HG03469 (cell line): ENCODE measurements at regions not wholly inside any gene's neighbourhood (a gene's known extent, or its start where the extent isn't known, plus 50 kb on each side); places are given as distances from the start of the nearest gene placed in this dataset.

Source experiments
- ATAC-seq: cut with Tn5 transposase; IDR thresholded peaks from one replicate; pipeline ENCODE4 v1.9.1; 2021; ENCODE audit warnings: mild to moderate bottlenecking, moderate library complexity, moderate number of reproducible peaks; ENCODE audit not compliant: unreplicated experiment

GRCh38 chr6:54632984-54633565 is 213.5 kb upstream of the FAM83B start:
- ATAC-seq, result no peak

GRCh38 chr6:54633601-54634000 is 213.0 kb upstream of the FAM83B start:
- no peak for ATAC-seq

GRCh38 chr6:54640911-54641310 is 205.7 kb upstream of the FAM83B start:
- no peak for ATAC-seq

DNA sequence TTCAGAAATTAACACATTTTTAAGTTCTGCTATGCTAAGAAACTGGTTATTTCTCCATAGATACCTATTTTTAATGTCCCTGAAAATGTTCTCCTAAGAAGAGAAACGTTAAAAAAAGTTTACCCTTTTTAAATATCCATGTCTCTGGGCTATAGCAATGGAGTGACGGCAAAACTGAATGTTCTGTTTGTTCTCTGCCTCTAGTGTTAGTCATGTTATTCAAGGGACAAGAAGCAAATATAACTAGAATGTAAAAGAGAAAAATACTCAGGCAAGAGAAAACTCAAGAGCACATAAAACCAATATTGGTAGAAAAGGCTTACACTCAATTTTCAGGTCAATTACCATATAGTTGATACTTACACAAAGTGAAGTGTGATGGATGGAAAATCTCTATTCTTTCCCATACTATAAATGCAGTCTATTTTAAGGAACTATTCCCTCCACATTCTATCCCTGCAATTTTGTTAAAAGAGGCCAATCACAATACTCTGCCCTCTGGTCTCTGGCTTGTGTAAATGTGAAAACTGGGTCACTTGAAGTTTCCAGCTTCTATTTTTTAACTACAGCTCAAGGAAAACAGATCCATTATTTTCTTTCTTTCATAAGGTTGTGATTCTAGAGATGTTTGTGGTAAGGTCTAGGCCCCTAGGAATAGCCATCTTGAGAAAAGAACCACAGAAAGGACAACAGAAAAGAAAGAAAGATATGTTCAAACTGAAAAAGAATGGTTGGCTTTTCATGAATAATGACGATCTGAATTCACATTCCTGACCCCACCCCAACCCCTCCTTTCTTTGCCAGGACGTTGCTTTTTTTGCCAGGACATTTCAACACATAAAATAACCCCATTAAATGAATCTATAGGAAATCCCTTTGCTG is 200.3 kb upstream of the FAM83B start:
- ATAC-seq, result no peak

DNA sequence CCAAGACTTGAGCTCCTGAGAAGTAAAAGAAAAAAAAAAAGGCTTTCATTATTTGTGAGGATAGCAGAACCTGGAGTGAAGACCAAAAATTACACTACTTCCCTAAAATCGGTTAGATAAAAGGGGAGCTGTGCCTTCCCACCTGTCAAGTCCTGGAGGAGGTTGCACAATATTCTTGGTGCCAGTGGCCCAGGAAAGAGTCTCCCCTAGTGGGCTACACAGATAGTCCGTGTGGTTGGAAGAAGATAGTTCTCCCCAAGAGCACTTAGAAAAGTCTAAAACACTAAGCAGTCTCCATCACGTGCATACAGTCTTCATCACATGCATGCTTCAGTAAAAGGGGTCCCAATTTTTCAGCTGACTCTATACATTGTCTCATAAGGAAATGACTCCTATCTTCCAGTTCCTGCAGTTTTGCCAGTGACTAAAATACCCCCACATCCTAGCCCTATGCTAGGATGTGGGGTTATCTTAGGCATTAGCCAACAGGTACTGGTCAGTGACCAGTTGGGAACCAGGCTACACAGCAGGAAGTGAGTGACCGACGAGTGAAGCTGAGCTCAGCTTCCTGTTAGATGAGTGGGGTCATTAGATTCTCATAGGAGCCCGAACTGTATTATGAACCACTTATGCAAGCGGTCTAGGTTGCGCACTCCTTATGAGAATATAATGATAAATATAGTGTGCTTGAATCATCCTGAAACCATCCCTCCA is 199.5 kb upstream of the FAM83B start:
- ATAC-seq, result no peak

- ATAC-seq, result no peak
Observed at GRCh38 chr6:54654381-54654780, 192.2 kb upstream of the FAM83B start.

- ATAC-seq, result no peak
Observed at GRCh38 chr6:54655162-54655561, 191.4 kb upstream of the FAM83B start.

- ATAC-seq, result no peak
Observed at GRCh38 chr6:54665278-54665677, 181.3 kb upstream of the FAM83B start.

DNA sequence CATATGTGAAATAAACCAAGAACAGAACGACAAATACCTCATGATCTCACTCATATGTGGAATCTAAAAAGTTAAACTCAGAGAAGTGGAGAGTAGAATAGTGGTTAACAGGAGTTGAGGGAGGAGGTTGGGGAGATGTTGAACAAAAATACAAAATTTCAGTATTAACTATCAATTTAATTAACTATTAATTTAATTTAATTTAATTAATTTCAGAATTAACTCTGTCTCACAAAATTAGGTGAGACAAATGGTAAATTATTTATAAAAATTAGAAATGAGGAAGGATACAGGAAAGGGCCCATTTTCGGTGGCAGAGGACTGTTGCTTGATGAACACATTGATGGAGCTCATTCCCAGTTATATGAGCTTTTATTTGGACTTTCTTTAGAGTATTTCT is 166.0 kb upstream of the FAM83B start:
- ATAC-seq, result no peak

DNA sequence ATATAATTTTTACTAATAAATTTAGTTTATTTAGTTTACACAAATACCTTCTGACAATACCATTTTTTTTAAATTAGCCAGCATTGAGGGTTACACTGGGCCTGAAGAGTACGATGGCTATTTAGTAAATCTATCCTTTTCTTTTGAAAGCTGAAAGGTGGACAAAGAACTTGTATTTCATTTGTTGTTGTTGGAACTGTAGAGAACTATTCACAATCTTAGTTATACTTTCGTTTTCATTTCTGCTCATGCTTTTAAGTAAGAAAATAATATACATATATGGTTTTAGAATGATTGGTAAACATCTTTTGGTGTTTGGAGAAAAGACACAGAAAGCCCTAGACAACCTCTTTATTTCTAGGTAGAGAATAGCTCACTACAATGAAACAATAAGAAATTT is 165.3 kb upstream of the FAM83B start:
- no peak for ATAC-seq

- ATAC-seq, result no peak
Observed at GRCh38 chr6:54681987-54682386, 164.6 kb upstream of the FAM83B start.

DNA sequence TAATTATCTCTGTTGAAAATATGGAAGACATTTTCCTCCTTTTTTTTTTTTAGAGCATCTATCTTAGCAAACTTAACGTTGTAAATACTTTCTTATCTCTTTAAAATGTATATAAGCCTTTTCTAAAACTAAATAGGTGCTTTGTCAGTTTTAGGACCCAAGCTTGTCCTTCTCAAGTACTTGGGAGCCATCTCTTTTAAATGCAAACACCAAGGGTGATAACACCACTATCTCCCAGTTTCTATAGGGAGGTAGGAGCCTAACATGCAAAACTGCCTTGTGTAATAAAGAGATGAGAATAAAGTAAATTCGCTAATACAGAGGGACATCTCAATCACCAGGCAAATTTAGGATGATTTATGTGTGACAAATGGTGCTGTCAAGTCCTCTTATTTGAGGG is 157.0 kb upstream of the FAM83B start:
- no peak for ATAC-seq

DNA sequence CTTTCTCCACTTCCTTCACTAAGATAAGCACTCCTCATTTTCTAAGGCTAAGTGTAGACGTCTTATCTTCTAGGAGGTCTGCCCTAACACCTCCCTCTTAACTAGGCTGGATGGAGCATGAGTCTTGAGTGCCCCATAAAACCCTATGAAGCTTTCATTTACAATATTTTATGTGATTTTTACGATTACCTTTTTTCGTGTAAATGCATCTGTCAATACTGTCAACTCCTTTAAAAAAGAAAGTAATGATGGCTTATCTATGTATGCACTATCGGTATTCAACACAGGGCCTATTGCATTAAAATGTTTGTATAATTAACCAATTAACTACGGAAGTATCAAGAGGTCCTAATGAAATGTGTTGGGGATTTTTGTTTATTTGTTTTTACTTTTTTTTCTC is 156.0 kb upstream of the FAM83B start:
- no peak for ATAC-seq

DNA sequence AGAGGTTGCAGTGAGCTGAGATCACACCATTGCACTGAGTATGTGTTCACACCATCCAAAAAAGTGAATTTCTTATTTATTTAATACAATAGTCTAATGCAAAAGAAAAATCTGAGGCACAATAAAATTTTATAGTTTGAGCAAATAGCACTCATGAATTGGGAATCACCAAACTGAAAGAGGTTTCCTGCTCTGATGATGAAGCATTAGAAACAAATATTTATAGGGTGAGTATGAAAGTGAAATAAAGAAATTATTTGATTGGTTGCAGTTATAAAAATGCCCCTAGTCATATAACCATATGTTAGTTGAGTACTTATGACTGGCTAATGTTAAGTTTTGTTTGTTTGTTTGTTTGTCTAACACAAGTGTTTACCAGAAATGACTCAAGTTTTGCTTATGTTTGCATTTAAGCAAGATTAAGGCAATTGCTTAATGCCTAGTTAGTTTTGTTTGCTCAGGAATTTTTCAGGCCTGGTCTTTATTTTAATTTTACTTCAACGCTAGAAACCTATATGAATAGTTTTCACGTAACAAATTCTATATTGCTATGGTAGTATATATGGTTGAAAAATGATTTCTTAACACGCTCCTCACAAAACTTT is 151.5 kb upstream of the FAM83B start:
- no peak for ATAC-seq

- no peak for ATAC-seq
Observed at GRCh38 chr6:54695815-54696214, 150.8 kb upstream of the FAM83B start.

DNA sequence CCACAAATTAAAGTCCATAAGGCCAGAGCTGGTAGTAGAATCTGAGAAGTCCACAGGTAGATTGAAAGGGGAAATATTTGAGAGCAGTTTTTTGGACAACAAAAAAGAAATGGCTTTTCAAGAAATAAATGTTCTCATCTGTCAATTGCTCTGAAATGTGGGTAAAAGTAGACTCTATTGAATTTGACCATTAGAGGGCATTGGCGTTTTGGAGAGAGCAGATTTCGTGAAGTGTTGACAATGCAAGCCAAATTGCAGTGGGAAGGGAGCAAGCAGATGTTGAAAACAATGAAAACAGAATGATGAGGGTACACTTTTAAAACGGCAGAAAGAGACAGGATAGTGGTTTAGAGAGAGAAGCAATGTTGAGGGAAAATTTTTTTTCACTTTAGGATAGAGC is 149.1 kb upstream of the FAM83B start:
- no peak for ATAC-seq

GRCh38 chr6:54698974-54699373 is 147.6 kb upstream of the FAM83B start:
- ATAC-seq, result peak; percentile 58

- ATAC-seq, result no peak
Observed at GRCh38 chr6:54700158-54700557, 146.4 kb upstream of the FAM83B start.

- no peak for ATAC-seq
Observed at GRCh38 chr6:54702772-54703171, 143.8 kb upstream of the FAM83B start.

GRCh38 chr6:54706391-54706790 is 140.2 kb upstream of the FAM83B start:
- ATAC-seq, result no peak

DNA sequence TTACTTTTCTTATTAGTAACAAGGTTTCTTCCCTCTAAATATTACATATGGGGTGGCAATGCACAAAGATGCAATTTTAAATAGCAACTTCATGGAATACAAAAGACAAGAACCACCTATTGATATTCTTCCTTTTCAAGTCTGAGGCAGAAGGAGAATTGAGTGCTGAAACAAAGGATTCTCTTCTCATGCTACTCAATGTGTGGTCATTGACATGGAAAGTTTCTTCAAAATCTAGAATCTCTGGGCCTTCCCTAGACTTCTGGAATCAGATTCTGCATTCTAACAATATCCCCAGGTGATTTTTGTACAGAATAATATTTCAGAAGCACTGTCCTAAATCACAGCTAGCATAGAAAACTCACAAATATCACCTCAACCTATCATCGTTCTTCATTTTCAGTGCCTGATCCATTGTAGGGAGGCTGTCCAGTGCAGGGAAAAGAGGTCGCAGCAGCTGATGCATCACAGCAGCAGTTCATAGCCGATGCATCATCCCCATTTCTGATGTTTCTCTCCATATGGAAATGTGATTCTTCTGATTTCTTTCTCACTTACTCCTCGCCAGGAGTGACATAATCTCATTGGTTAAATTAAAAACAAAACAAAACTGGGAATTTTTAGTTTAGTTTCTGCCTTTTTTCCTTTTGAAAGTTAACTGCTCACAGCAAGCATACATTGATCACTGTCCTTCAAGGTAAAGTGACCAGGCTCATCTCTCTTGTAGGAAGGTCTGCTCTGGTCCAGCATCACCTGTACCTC is 139.5 kb upstream of the FAM83B start:
- no peak for ATAC-seq
